Liver (tissue), 8 donors: ENCODE measurements at regions not wholly inside any gene's neighbourhood (a gene's known extent, or its start where the extent isn't known, plus 50 kb on each side); places are given as distances from the start of the nearest gene placed in this dataset.

Experiments
- DNase-seq: peaks from one replicate; pipeline ENCODE4 v3.0.0-alpha.2; 2017; ENCODE audit warnings: low spot score
- H3K27ac ChIP-seq, 2 donors: one replicate each; pipeline ENCODE4 v1.7.0; 2013; ENCODE audit warnings: inconsistent platforms in 2 of 2, low read length in 2 of 2, control low read depth in 1 of 2, low read depth in 1 of 2, mild to moderate bottlenecking in 1 of 2
- H3K27me3 ChIP-seq, 4 donors: one replicate each; pipeline versions ENCODE4 v1.6.1 to v1.7.0; 2013; ENCODE audit warnings: low read length in 3 of 4, inconsistent platforms in 1 of 4, mild to moderate bottlenecking in 1 of 4, moderate library complexity in 1 of 4; ENCODE audit not compliant: control insufficient read depth in 4 of 4, insufficient read depth in 4 of 4
- H3K36me3 ChIP-seq, 4 donors: one replicate each; pipeline versions ENCODE4 v1.6.1 to v1.7.0; 2013; ENCODE audit warnings: low read length in 3 of 4, mild to moderate bottlenecking in 3 of 4, low read depth in 1 of 4, moderate library complexity in 1 of 4; ENCODE audit not compliant: control insufficient read depth in 4 of 4, insufficient read depth in 3 of 4
- H3K4me1 ChIP-seq, 4 donors: one replicate each; pipeline versions ENCODE4 v1.6.1 to v1.7.0; 2013; ENCODE audit warnings: low read length in 3 of 4, mild to moderate bottlenecking in 3 of 4, moderate library complexity in 1 of 4; ENCODE audit not compliant: control insufficient read depth in 4 of 4, insufficient read depth in 4 of 4
- H3K4me3 ChIP-seq, 3 donors: one replicate each; pipeline versions ENCODE4 v1.6.1 to v1.7.0; 2013; ENCODE audit warnings: low read length in 3 of 3, control low read depth in 1 of 3, low read depth in 1 of 3, mild to moderate bottlenecking in 1 of 3
- H3K9ac ChIP-seq, 2 donors: one replicate each; pipeline ENCODE4 v1.7.0; 2013; ENCODE audit warnings: low read length in 2 of 2, mild to moderate bottlenecking in 2 of 2, moderate library complexity in 2 of 2, control low read depth in 1 of 2, low read depth in 1 of 2
- H3K9me3 ChIP-seq, 4 donors: one replicate each; pipeline versions ENCODE4 v1.6.1 to v1.7.0; 2013; ENCODE audit warnings: low read length in 3 of 4; ENCODE audit not compliant: control insufficient read depth in 4 of 4
- ATF3 ChIP-seq: IDR thresholded peaks from 2 replicates; pipeline ENCODE4 v1.6.1; 2016; ENCODE audit warnings: antibody characterized with exemption
- EGR1 ChIP-seq, 2 donors: IDR thresholded peaks; 2 replicates each; pipeline ENCODE4 v1.6.1; 2016 to 2018; ENCODE audit warnings: antibody characterized with exemption in 2 of 2, low read depth in 2 of 2
- FOXA1 ChIP-seq: IDR thresholded peaks from 2 replicates; pipeline ENCODE4 v1.6.1; 2016; ENCODE audit warnings: antibody characterized with exemption
- FOXA2 ChIP-seq: IDR thresholded peaks from 2 replicates; pipeline ENCODE4 v1.6.1; 2016; ENCODE audit warnings: antibody characterized with exemption
- GABPA ChIP-seq, 2 donors: IDR thresholded peaks in 1 of 2; conservative IDR thresholded peaks in 1 of 2; 2 replicates each; pipeline ENCODE4 v1.6.1; 2016; ENCODE audit warnings: antibody characterized with exemption in 2 of 2, mild to moderate bottlenecking in 1 of 2, moderate library complexity in 1 of 2
- HNF4A ChIP-seq, 2 donors: conservative IDR thresholded peaks; 2 replicates each; pipeline ENCODE4 v1.6.1; 2016; ENCODE audit warnings: antibody characterized with exemption in 2 of 2, mild to moderate bottlenecking in 2 of 2
- HNF4G ChIP-seq: IDR thresholded peaks from 2 replicates; pipeline ENCODE4 v1.6.1; 2016; ENCODE audit warnings: antibody characterized with exemption
- JUND ChIP-seq, 2 donors: IDR thresholded peaks; 2 replicates each; pipeline ENCODE4 v1.6.1; 2016; ENCODE audit warnings: antibody characterized with exemption in 2 of 2
- NR2F2 ChIP-seq: IDR thresholded peaks from 2 replicates; pipeline ENCODE4 v1.6.1; 2016; ENCODE audit warnings: antibody characterized with exemption
- RAD21 ChIP-seq, 2 donors: IDR thresholded peaks; 2 replicates each; pipeline ENCODE4 v1.6.1; 2016; ENCODE audit warnings: antibody characterized with exemption in 2 of 2, mild to moderate bottlenecking in 2 of 2
- REST ChIP-seq: IDR thresholded peaks from 2 replicates; pipeline ENCODE4 v1.6.1; 2016; ENCODE audit warnings: antibody characterized with exemption, mild to moderate bottlenecking
- RXRA ChIP-seq, 2 donors: IDR thresholded peaks; 2 replicates each; pipeline ENCODE4 v1.6.1; 2017 to 2018; ENCODE audit warnings: antibody characterized with exemption in 2 of 2, mild to moderate bottlenecking in 1 of 2
- TAF1 ChIP-seq: conservative IDR thresholded peaks from 2 replicates; pipeline ENCODE4 v1.6.1; 2016; ENCODE audit warnings: antibody characterized with exemption, mild to moderate bottlenecking
- YY1 ChIP-seq: IDR thresholded peaks from 2 replicates; pipeline ENCODE4 v1.6.1; 2016; ENCODE audit warnings: antibody characterized with exemption, mild to moderate bottlenecking
- WGBS: extraction: QIAGEN DNeasy Blood & Tissue Kit; methylation state at CpG from one replicate; pipeline ENCODE4 v1.1.7; 2013; 5-methylcytosine and 5-hydroxymethylcytosine counted together
- TF ChIP-seq, protein P1 (sequence below): IDR thresholded peaks from 2 replicates; pipeline ENCODE4 v1.6.1; 2016; ENCODE audit warnings: antibody characterized with exemption
- TF ChIP-seq, protein P2 (sequence below): IDR thresholded peaks from 2 replicates; pipeline ENCODE4 v1.6.1; 2016; ENCODE audit warnings: antibody characterized with exemption
- TF ChIP-seq, protein P3 (sequence below): fragments of 150-350 bp; IDR thresholded peaks from 2 replicates; pipeline ENCODE4 v1.5.1; 2017; ENCODE audit warnings: improper control_type of control experiment, low read depth, low read length; ENCODE audit not compliant: missing input control
- donor health status: healthy.
- donor health status: healthy.
- donor health status: healthy.
- donor health status: healthy.
- donor health status: healthy.

GRCh38 chr9:117809751-117810150 is 105.5 kb downstream of the TLR4 start (continued):
- TF ChIP-seq, protein P1, sequence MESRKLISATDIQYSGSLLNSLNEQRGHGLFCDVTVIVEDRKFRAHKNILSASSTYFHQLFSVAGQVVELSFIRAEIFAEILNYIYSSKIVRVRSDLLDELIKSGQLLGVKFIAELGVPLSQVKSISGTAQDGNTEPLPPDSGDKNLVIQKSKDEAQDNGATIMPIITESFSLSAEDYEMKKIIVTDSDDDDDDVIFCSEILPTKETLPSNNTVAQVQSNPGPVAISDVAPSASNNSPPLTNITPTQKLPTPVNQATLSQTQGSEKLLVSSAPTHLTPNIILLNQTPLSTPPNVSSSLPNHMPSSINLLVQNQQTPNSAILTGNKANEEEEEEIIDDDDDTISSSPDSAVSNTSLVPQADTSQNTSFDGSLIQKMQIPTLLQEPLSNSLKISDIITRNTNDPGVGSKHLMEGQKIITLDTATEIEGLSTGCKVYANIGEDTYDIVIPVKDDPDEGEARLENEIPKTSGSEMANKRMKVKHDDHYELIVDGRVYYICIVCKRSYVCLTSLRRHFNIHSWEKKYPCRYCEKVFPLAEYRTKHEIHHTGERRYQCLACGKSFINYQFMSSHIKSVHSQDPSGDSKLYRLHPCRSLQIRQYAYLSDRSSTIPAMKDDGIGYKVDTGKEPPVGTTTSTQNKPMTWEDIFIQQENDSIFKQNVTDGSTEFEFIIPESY = no peak
- TF ChIP-seq, protein P2, sequence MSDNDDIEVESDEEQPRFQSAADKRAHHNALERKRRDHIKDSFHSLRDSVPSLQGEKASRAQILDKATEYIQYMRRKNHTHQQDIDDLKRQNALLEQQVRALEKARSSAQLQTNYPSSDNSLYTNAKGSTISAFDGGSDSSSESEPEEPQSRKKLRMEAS = no peak
- no peak for TF ChIP-seq TAF1
- TF ChIP-seq, protein P3, sequence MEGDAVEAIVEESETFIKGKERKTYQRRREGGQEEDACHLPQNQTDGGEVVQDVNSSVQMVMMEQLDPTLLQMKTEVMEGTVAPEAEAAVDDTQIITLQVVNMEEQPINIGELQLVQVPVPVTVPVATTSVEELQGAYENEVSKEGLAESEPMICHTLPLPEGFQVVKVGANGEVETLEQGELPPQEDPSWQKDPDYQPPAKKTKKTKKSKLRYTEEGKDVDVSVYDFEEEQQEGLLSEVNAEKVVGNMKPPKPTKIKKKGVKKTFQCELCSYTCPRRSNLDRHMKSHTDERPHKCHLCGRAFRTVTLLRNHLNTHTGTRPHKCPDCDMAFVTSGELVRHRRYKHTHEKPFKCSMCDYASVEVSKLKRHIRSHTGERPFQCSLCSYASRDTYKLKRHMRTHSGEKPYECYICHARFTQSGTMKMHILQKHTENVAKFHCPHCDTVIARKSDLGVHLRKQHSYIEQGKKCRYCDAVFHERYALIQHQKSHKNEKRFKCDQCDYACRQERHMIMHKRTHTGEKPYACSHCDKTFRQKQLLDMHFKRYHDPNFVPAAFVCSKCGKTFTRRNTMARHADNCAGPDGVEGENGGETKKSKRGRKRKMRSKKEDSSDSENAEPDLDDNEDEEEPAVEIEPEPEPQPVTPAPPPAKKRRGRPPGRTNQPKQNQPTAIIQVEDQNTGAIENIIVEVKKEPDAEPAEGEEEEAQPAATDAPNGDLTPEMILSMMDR = no peak

GRCh38 chr9:117815315-117815714 is 111.1 kb downstream of the TLR4 start:
- WGBS = 59% methylated on average over 5 of the region's 5 CpGs
- Histone ChIP-seq H3K4me1 (no peaks in the 10 kb centered on the region), H3K4me3 (no peak overlapping the region), H3K36me3 (no peaks in the 10 kb centered on the region), H3K27me3 (no peaks in the 10 kb centered on the region), H3K27ac (no peak overlapping the region), H3K9ac (no peak overlapping the region), H3K9me3 (no peaks in the 10 kb centered on the region)
- DNase-seq = no peak
- no peak for TF ChIP-seq HNF4G
- no peak for TF ChIP-seq RAD21 (IDR thresholded peaks at IDR 0.05)
- no peak for TF ChIP-seq HNF4A (conservative IDR thresholded peaks at IDR 0.05)
- no peak for TF ChIP-seq FOXA2
- no peak for TF ChIP-seq RXRA (IDR thresholded peaks at IDR 0.05)
- TF ChIP-seq, protein P2 = no peak
- no peak for TF ChIP-seq GABPA (IDR thresholded peaks at IDR 0.05 in 1 of 2, conservative IDR thresholded peaks at IDR 0.05 in 1 of 2)
- TF ChIP-seq TAF1 = no peak
- TF ChIP-seq YY1 = no peak
- TF ChIP-seq, protein P3 = no peak
- no peak for TF ChIP-seq JUND (IDR thresholded peaks at IDR 0.05)
- TF ChIP-seq ATF3 = no peak
- TF ChIP-seq FOXA1 = no peak
- no peak for TF ChIP-seq NR2F2
- TF ChIP-seq REST = no peak
- TF ChIP-seq EGR1 (IDR thresholded peaks at IDR 0.05; ENCODE audit: low read depth in 2 of 2) = no peak
